Aorta (tissue), 5 donors: ENCODE measurements at regions not wholly inside any gene's neighbourhood (a gene's known extent, or its start where the extent isn't known, plus 50 kb on each side); places are given as distances from the start of the nearest gene placed in this dataset.
"Not testable (repeated sequence)": the region's sequence is repeated elsewhere in the genome, so short reads cannot be mapped to it uniquely, and the experiment has no call there.

Experiments used
- ATAC-seq: fragments of 200-7000 bp; cut with Tn5 transposase; one replicate; pipeline ENCODE4 v1.9.1; 2022; ENCODE audit warnings: moderate library complexity; ENCODE audit not compliant: low FRiP score
- DNase-seq, 2 donors: peaks; one replicate each; pipeline ENCODE4 v3.0.0-alpha.2; 2020
- H3K27ac ChIP-seq, 2 donors: one replicate each; pipeline ENCODE4 v1.5.1; 2013; ENCODE audit warnings: low read length in 2 of 2, mild to moderate bottlenecking in 2 of 2, moderate library complexity in 2 of 2, control low read depth in 1 of 2, inconsistent platforms in 1 of 2, low read depth in 1 of 2
- H3K27me3 ChIP-seq, 2 donors: one replicate each; pipeline ENCODE4 v1.6.1; 2013; ENCODE audit warnings: control low read depth in 1 of 2, low read length in 1 of 2, mild to moderate bottlenecking in 1 of 2, moderate library complexity in 1 of 2; ENCODE audit not compliant: insufficient read depth in 2 of 2, control insufficient read depth in 1 of 2
- H3K36me3 ChIP-seq, 2 donors: one replicate each; pipeline ENCODE4 v1.6.1; 2013; ENCODE audit warnings: control low read depth in 1 of 2, low read length in 1 of 2, mild to moderate bottlenecking in 1 of 2; ENCODE audit not compliant: insufficient read depth in 2 of 2, control insufficient read depth in 1 of 2
- H3K4me1 ChIP-seq, 2 donors: one replicate each; pipeline ENCODE4 v1.6.1; 2013; ENCODE audit warnings: low read length in 2 of 2, control low read depth in 1 of 2, mild to moderate bottlenecking in 1 of 2, moderate library complexity in 1 of 2; ENCODE audit not compliant: insufficient read depth in 2 of 2, control insufficient read depth in 1 of 2
- H3K4me3 ChIP-seq, 2 donors: one replicate each; pipeline ENCODE4 v1.5.1; 2013; ENCODE audit warnings: low read length in 2 of 2, control low read depth in 1 of 2, mild to moderate bottlenecking in 1 of 2
- H3K9me3 ChIP-seq: one replicate; pipeline ENCODE4 v1.6.1; 2013; ENCODE audit warnings: mild to moderate bottlenecking, low read length; ENCODE audit not compliant: control insufficient read depth
- WGBS, 2 donors: extraction: QIAGEN DNeasy Blood & Tissue Kit; methylation state at CpG; one replicate each; pipeline ENCODE4 v1.1.7; 2013; 5-methylcytosine and 5-hydroxymethylcytosine counted together
- intact Hi-C, 2 donors: fragments of 100-400 bp; cut with DNase I; formaldehyde crosslinking; loops; one replicate each; pipeline versions ENCODE4 v1.14.2 to v1.15.0; 2022
- donor health status: healthy with polysubstance abuse.
- donor health status: Bipolar disorder and iron deficiency.
- donor health status: DM: no; HTN: no; CAD: no.
- donor health status: DM: no; HTN: no; CAD: no.
- donor health status: DM: yes; HTN: yes; CAD: no.

DNA sequence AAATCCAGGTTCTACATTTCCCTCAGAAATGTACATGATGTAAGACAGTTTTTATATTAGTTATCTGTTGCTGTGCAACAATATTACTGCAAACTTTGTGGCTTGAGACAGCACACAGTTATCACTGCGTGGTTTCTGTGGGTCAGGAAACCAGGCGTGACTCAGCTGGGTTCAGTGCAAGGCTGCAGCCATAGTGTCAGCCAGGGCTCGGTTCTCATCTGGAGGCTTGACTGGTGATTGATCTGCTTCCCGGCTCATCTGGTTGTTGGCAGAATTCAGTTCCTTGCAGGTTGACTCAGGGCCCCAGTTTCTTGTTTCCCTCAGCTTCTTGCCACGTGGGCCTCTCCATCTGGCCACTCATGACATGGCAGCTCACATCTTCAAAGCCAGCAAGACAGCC is 146.8 kb upstream of the ROPN1B start:
- H3K27ac ChIP-seq, intact Hi-C loops: not testable (repeated sequence)
- WGBS, 2 donors = 61 to 62% methylated on average over 5 of the region's 5 CpGs

GRCh38 chr3:125831005-125831750 is 137.8 kb upstream of the ROPN1B start:
- H3K4me1 ChIP-seq, H3K27me3 ChIP-seq, intact Hi-C loops, H3K27ac ChIP-seq, H3K36me3 ChIP-seq, DNase-seq, ATAC-seq, H3K9me3 ChIP-seq, H3K4me3 ChIP-seq: not testable (repeated sequence)
- 96 to 100% methylated on average over 2 of the region's 2 CpGs for WGBS, 2 donors

More for the DNA sequence above, 146.8 kb upstream of the ROPN1B start:
- H3K27me3 ChIP-seq, DNase-seq, H3K9me3 ChIP-seq, H3K4me3 ChIP-seq, H3K4me1 ChIP-seq, ATAC-seq, H3K36me3 ChIP-seq: not testable (repeated sequence)

DNA sequence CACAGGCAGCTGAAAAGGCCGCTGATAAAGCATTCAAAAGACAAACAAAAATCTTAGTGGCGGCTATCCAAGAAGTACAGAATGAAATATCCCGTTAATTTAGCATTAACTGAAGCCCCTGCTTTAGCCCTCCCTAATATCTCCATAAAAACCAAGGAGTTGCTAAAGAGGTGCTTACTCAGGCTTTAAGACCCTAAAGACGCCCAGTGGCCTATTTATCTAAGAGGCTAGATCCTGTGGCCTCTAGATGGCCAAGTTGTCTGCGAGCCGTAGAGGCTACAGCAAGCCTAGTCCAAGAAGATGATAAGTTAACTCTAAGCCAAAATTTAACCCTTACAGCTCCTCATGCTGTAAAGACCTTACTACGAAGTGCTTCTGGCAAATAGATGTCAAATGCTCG is 133.4 kb upstream of the ROPN1B start:
- WGBS, 2 donors = 62 to 64% methylated on average over 8 of the region's 8 CpGs
- ATAC-seq, H3K4me3 ChIP-seq, H3K9me3 ChIP-seq, H3K27ac ChIP-seq, intact Hi-C loops, H3K4me1 ChIP-seq, H3K27me3 ChIP-seq, DNase-seq, H3K36me3 ChIP-seq: not testable (repeated sequence)

- DNase-seq, H3K4me3 ChIP-seq, H3K9me3 ChIP-seq, H3K27ac ChIP-seq, H3K4me1 ChIP-seq, ATAC-seq, H3K36me3 ChIP-seq, H3K27me3 ChIP-seq, intact Hi-C loops: not testable (repeated sequence)
- 76 to 78% methylated on average over 11 of the region's 11 CpGs for WGBS, 2 donors
Observed at GRCh38 chr3:125836011-125836551, 132.9 kb upstream of the ROPN1B start.

GRCh38 chr3:125836786-125837185 is 132.2 kb upstream of the ROPN1B start:
- H3K9me3 ChIP-seq, DNase-seq, H3K36me3 ChIP-seq, H3K27ac ChIP-seq, ATAC-seq, H3K4me3 ChIP-seq, intact Hi-C loops, H3K4me1 ChIP-seq, H3K27me3 ChIP-seq: not testable (repeated sequence)
- WGBS, 2 donors = 95 to 98% methylated on average over 7 to 8 of the region's 8 CpGs

- H3K4me1 ChIP-seq, H3K4me3 ChIP-seq, H3K27ac ChIP-seq, intact Hi-C loops, ATAC-seq, DNase-seq, H3K9me3 ChIP-seq, H3K27me3 ChIP-seq, H3K36me3 ChIP-seq: not testable (repeated sequence)
- 85 to 93% methylated on average over 5 of the region's 5 CpGs for WGBS, 2 donors
Observed at GRCh38 chr3:125838857-125839256, 130.1 kb upstream of the ROPN1B start.

DNA sequence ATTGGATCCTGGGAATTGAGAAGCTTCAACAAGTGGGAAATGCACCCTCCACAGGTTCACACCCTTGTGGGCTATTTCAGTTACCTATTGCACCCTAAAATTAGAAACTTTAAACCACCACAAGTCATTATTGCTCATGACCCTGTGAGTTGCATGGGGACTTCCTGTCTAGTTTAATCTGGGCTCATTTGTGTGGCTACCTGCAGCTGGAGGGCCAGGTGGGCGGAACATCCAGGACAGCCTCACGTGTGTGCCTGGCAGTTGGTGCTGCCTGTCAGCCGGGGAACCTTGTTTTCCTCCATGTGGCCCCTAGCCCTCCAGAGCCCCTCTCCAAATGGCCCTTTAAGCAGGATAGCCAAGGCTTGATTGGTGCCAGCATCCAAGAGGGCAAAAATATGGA is 128.5 kb upstream of the ROPN1B start:
- 94 to 96% methylated on average over 3 of the region's 3 CpGs for WGBS, 2 donors
- H3K4me3 ChIP-seq, H3K4me1 ChIP-seq, intact Hi-C loops, H3K36me3 ChIP-seq, DNase-seq, H3K27me3 ChIP-seq, ATAC-seq, H3K27ac ChIP-seq, H3K9me3 ChIP-seq: not testable (repeated sequence)

- 90 to 94% methylated on average over 15 of the region's 15 CpGs for WGBS, 2 donors
- intact Hi-C loops, H3K27ac ChIP-seq, H3K9me3 ChIP-seq, H3K27me3 ChIP-seq, H3K4me1 ChIP-seq, H3K4me3 ChIP-seq, H3K36me3 ChIP-seq, ATAC-seq, DNase-seq: not testable (repeated sequence)
Observed at GRCh38 chr3:125847966-125848365, 121.0 kb upstream of the ROPN1B start.

DNA sequence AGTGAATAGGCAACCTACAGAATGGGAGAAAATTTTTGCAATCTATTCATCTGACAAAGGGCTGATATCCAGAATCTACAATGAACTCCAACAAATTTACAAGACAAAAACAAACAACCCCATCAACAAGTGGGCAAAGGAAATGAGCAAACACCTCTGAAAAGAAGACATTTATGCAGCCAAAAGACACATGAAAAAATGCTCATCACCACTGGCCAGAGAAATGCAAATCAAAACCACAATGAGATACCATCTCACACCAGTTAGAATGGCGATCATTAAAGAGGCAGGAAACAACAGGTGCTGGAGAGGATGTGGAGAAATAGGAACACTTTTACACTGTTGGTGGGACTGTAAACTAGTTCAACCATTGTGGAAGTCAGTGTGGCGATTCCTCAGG is 114.0 kb upstream of the ROPN1B start:
- DNase-seq, H3K27ac ChIP-seq, H3K4me1 ChIP-seq, H3K9me3 ChIP-seq, intact Hi-C loops, ATAC-seq, H3K4me3 ChIP-seq, H3K27me3 ChIP-seq, H3K36me3 ChIP-seq: not testable (repeated sequence)
- WGBS, 2 donors = 88 to 96% methylated on average over 2 of the region's 2 CpGs
